Esophagus muscularis mucosa (tissue), 4 donors: ENCODE measurements at regions not wholly inside any gene's neighbourhood (a gene's known extent, or its start where the extent isn't known, plus 50 kb on each side); places are given as distances from the start of the nearest gene placed in this dataset.

Experiments used
- DNase-seq: peaks from one replicate; pipeline ENCODE4 v3.0.0-alpha.2; 2017; ENCODE audit errors: extremely low spot score
- H3K27ac ChIP-seq, 4 donors: fragments of 200-600 bp; sonication (generic); replicated peaks in 1 of 4; 1 replicate in 3 of 4; 2 replicates in 1 of 4; pipeline ENCODE4 v1.5.1; 2016 to 2019; ENCODE audit warnings: mild to moderate bottlenecking in 1 of 4
- H3K27me3 ChIP-seq, 4 donors: fragments of 200-600 bp; sonication (generic); one replicate each; pipeline versions ENCODE4 v1.5.1 to v1.6.0; 2016 to 2019
- H3K36me3 ChIP-seq, 4 donors: fragments of 200-600 bp; sonication (generic); one replicate each; pipeline ENCODE4 v1.5.1; 2016 to 2019
- H3K4me1 ChIP-seq, 4 donors: fragments of 200-600 bp; sonication (generic); one replicate each; pipeline ENCODE4 v1.5.1; 2016 to 2019
- H3K4me3 ChIP-seq, 4 donors: fragments of 200-600 bp; sonication (generic); 1 replicate in 2 of 4; 2 replicates in 2 of 4; pipeline ENCODE4 v1.5.1; 2016 to 2019; ENCODE audit warnings: mild to moderate bottlenecking in 4 of 4, moderate library complexity in 1 of 4
- H3K9me3 ChIP-seq, 4 donors: fragments of 200-600 bp; sonication (generic); 1 replicate in 3 of 4; 2 replicates in 1 of 4; pipeline ENCODE4 v1.5.1; 2016 to 2019
- CTCF ChIP-seq, 3 experiments: fragments of 200-600 bp in 2 of 3; fragments of 450-650 bp in 1 of 3; sonication (generic) in 2 of 3; IDR thresholded peaks; one replicate each; pipeline ENCODE4 v1.5.1; 2017 to 2019; ENCODE audit warnings: antibody characterized with exemption in 3 of 3, mild to moderate bottlenecking in 2 of 3, moderate library complexity in 1 of 3
- EP300 ChIP-seq: sonication (generic); formaldehyde crosslinking; IDR thresholded peaks from one replicate; pipeline ENCODE4 v1.6.1; 2017; ENCODE audit warnings: antibody characterized with exemption
- POLR2A ChIP-seq: fragments of 450-650 bp; IDR thresholded peaks from one replicate; pipeline ENCODE4 v1.6.1; 2017; ENCODE audit warnings: antibody characterized with exemption, moderate library complexity, mild to moderate bottlenecking, low read depth
- POLR2AphosphoS5 ChIP-seq, 2 donors: sonication (generic); formaldehyde crosslinking; IDR thresholded peaks; one replicate each; pipeline ENCODE4 v1.6.1; 2017; ENCODE audit warnings: antibody characterized with exemption in 2 of 2
- WGBS: methylation state at CpG from one replicate; pipeline ENCODE4 v1.1.5; 2018; 5-methylcytosine and 5-hydroxymethylcytosine counted together
- intact Hi-C: fragments of 100-400 bp; cut with DNase I; formaldehyde crosslinking; loops from one replicate; pipeline ENCODE4 v1.15.1; 2023

GRCh38 chrX:39195156-39195555 lies 393.9 kb downstream of the MID1IP1 start:
- intact Hi-C loops = no loop called here
- no peak for DNase-seq
- 24% methylated on average over 6 of the region's 7 CpGs for WGBS
- Histone ChIP-seq H3K27me3 (no peaks in the 10 kb centered on the region), H3K27ac (no peak overlapping the region), H3K4me1 (peaks cover 0 to 5% (median 0%) of the 10 kb centered on the region in 4 donors), H3K9me3 (no peaks in the 10 kb centered on the region), H3K4me3 (no peak overlapping the region), H3K36me3 (no peaks in the 10 kb centered on the region)
- TF ChIP-seq POLR2AphosphoS5 (IDR thresholded peaks at IDR 0.05) (no peak), POLR2A (no peak), CTCF (IDR thresholded peaks at IDR 0.05) (no peak), EP300 (no peak)

DNA sequence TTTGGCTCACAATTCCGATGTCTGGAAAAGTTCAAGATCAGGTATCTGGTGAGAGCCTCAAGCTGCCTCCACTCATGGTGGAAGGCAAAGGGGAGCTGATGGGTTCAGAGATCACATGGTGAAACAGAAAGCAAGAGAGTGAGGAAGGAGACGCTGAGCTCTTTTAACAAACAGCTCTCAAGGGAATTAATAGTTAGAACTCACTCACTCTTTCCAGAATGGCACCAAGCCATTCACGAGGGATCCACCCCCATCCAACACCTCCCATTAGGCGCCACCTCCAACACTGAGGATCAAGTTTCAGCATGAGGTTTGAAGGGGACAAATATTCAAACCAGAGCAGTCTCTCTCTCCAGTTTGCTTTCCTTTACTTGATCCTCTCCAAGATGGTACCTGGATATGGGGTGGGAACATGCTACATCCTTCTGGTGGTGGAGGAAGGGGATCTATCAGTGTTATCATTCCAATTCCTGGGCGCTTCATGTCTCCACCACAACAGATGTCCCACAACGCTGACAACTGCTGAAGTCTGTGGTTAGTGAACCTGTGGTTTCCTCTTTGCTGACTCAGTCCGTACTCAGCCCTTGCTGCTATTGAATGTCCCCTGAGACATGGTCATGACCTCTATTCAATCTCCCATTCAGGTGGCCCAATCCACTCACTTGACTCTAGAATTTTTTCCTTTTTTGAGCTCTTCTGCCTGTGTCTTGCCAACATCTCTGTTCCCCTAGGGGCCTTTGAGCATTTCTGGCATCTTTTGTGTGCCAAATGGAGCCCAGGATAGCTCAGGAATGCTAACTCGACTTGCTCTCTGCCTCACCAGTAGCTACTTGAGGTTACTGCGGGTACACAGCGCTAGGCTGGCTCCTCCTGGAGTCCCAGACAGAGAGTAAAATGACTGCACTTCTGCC lies 395.2 kb downstream of the MID1IP1 start:
- TF ChIP-seq POLR2A (no peak), POLR2AphosphoS5 (IDR thresholded peaks at IDR 0.05) (no peak), CTCF (IDR thresholded peaks at IDR 0.05) (no peak), EP300 (no peak)
- Histone ChIP-seq H3K4me3 (no peak overlapping the region), H3K9me3 (no peaks in the 10 kb centered on the region), H3K36me3 (no peaks in the 10 kb centered on the region), H3K4me1 (peaks cover 0 to 5% (median 0%) of the 10 kb centered on the region in 4 donors), H3K27ac (no peak overlapping the region), H3K27me3 (no peaks in the 10 kb centered on the region)
- 52% methylated on average over 10 of the region's 10 CpGs for WGBS
- no peak for DNase-seq
- intact Hi-C loops = no loop called here

- H3K4me3 ChIP-seq = no peak overlapping the region
- no peak for DNase-seq
- intact Hi-C loops = no loop called here
- no peak overlapping the region for H3K27ac ChIP-seq
- no peaks in the 10 kb centered on the region for H3K36me3 ChIP-seq
- H3K4me1 ChIP-seq = peaks cover 0 to 5% (median 0%) of the 10 kb centered on the region in 4 donors
- H3K9me3 ChIP-seq = no peaks in the 10 kb centered on the region
- TF ChIP-seq POLR2AphosphoS5 (IDR thresholded peaks at IDR 0.05) (no peak), POLR2A (no peak), CTCF (IDR thresholded peaks at IDR 0.05) (no peak), EP300 (no peak)
- H3K27me3 ChIP-seq = no peaks in the 10 kb centered on the region
These were observed 398.2 kb downstream of the MID1IP1 start for GRCh38 chrX:39199429-39199828.

- no peak for DNase-seq
- WGBS = 79% methylated on average over 6 of the region's 6 CpGs
- H3K27me3 ChIP-seq = no peaks in the 10 kb centered on the region
- no peaks in the 10 kb centered on the region for H3K9me3 ChIP-seq
- no peak overlapping the region for H3K4me3 ChIP-seq
- H3K36me3 ChIP-seq = no peaks in the 10 kb centered on the region
- H3K4me1 ChIP-seq = no peaks in the 10 kb centered on the region
- intact Hi-C loops = no loop called here
- no peak overlapping the region for H3K27ac ChIP-seq
- no peak for TF ChIP-seq POLR2A
- no peak for TF ChIP-seq CTCF (IDR thresholded peaks at IDR 0.05)
- no peak for TF ChIP-seq EP300
- TF ChIP-seq POLR2AphosphoS5 (IDR thresholded peaks at IDR 0.05) = no peak
These were observed 400.2 kb downstream of the MID1IP1 start for GRCh38 chrX:39201305-39201990.
